Fibroblast of peridontal ligament (primary cell): ENCODE measurements at regions not wholly inside any gene's neighbourhood (a gene's known extent, or its start where the extent isn't known, plus 50 kb on each side); places are given as distances from the start of the nearest gene placed in this dataset.

ENCODE experiments used
- DNase-seq: peaks from one replicate; pipeline ENCODE4 v3.0.0-alpha.2; 2010; ENCODE audit errors: extremely low read depth

DNA sequence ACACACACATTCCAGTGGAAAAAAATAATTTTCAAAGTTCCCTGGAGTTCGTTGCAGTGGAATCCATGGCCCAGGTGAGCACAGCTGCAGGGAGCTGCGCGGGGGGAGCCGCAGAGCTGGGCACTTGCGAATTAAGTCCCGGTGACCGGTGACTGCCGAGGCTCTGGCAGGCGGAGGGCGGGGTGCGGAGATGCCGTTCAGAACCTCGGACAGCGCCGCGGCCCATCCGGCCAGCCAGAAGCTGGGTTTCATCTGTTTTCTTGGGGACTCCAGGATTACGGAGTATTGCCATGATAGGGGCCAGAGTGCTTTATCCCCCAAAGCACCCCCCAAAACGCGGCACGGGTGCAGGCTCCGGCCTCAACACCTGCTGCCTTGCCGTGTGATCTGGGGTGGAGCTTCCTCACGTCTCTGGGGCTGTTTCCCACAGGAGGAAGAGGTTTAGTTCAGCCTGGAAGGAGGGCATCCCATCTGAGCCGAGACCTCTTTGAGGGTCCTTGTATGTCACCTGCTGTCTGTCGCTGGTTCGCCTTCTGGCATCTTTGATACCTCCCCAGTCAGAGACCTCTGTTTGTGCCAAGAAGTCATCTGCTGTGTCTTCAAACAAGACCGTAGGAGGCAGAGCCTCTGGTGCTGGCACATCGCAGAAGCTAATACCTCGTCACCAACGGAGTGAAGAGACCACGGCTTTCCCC is 99.4 kb downstream of the YTHDF1 start:
- DNase-seq = peak; percentile 2

DNA sequence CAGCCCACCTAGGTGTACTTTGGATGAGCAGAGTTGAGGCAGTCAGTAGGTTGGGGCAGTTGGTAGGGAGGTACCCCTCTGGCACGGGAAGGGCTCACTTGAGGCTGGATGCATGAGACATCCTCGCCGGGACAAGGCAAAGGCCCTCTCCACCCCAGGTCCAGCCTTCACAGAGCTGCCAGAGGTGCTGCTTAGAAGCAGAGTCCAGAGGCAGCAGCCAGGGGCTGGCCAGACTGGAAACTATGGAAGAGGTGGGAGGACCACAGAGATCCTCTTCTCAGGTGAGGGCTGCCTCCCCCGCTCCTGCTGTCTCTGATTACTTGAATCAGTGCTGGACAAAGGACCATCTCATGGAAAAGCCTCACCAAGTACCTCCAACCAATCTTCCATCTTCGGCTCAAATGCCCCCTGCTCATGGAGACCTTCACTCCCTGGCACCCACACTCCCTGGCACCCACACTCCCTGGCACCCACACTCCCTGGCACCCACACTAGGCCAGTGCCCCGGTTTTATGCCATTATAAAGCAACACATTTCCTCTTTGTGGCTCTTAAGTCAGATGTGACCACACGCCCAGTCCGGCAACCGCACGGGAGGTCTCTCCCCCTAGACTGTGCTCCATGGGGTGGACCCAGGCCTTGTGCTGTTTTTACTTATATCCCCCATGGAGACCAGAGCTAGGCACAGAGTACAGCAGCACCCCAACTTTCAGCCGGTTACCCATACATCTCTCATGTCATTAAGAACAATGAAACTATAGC is 100.1 kb downstream of the YTHDF1 start:
- DNase-seq = no peak

DNA sequence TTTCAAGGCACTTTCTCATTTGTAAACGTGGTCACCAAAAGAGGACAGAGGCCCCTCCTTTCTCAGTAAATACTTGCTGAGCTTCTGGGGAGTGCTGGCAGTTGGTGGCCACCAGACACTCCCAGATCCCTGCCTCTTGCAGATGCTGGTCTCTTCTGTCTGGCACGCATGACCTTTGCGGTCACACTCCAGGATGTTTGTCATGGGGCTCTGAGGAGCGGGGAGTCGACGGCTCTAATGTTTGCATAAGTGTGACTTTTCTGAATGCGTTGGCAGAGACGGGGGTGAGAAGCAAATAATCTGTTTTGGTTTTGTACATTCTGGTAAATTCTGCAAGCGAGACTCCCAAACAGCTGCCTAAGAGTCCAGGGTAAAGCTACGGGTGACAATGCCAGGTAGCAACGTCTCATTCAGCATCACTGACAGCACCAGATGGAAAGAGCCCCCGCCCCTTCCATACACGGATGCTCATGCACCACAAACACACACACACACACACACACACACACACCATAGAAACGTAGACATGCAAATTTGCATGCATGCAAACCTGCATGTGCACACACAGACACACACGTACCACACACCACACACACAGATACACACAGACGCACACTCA is 101.1 kb downstream of the YTHDF1 start:
- DNase-seq = no peak

DNA sequence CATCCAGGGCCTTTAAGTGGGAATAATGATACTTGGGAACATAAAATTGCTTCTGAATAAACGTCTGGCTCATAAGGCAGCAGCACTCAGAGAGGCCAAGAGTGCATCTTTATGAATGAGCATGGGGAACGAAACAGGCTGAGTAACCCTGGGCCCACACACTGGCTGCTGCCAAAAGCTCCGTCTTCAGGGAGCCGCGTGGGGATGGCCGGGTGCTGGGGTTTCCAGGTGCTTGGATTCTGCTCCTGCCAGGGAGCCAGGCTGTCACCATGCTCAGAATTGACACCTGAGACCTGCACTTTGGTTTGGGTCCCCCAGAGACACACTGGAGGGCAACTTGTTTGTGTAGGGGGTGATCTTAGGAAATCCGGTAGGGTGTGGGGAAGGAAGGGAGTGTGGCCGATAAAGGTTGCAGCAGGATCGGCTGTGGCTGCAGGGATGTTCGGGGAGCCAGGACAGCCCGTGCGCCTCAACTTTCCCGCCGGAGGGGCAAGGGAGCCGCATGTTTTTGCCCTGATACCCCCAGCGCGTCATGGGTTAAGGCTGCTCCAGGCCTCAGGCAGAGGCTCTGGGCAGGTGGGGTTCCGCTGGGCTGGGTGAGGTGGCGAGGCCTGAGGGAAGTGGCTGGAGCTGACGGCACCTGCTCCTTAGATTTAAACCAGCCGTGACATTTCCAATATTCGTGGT is 101.8 kb downstream of the YTHDF1 start:
- no peak for DNase-seq

DNA sequence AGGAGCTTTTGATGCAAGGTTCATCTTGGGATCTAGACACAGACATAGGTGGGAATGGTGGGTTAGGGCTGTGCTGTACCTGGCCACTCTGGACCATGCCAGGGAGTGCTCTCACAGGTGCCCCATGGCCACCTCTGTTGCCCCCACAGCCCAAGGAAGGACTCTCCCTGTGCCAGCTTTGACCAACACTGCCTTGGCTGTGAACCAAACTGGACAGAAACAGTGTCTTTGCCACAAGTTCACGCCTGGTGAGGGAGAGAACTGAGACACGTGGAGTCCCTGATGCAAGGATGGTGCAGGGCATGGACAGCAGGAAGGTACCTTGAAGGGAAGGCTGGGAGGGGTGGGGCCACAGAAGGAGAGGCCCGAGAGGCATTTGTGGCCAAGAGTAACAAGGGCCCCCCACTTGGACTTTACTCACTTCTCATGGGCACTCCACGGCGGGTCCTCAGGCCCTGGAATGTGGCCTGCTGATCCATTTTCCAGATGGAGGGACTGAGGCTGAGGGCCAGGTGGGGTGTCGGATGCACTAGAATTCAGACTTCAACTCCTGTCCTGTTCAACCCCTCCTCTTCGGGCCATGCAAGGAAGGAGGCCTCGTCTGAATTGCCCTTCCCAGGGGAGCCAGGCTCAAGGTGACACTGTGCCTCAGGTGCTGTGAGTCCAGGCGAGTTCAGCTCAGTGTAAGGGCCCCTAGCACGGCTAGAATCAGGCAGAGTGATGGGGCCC is 103.3 kb downstream of the YTHDF1 start:
- DNase-seq = no peak

DNA sequence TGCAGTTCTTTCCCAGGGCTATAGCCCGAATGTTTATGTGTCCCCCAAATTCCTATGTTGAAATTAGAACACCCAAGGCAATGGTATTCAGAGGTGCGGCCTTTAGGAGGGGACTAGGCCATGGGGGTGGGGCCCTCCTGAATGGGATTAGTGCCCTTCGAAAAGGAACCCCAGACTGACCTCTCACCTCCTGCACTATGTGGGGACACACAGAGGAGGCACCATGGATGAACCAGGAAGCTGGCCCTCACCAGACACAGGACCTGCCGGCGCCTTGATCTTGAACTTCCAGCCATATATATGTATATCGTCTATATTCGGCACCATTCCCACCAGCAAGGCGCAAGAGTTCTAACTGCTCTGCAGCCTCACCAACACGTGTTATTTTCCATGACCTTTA is 101.5 kb upstream of the BHLHE23 start:
- no peak for DNase-seq

DNA sequence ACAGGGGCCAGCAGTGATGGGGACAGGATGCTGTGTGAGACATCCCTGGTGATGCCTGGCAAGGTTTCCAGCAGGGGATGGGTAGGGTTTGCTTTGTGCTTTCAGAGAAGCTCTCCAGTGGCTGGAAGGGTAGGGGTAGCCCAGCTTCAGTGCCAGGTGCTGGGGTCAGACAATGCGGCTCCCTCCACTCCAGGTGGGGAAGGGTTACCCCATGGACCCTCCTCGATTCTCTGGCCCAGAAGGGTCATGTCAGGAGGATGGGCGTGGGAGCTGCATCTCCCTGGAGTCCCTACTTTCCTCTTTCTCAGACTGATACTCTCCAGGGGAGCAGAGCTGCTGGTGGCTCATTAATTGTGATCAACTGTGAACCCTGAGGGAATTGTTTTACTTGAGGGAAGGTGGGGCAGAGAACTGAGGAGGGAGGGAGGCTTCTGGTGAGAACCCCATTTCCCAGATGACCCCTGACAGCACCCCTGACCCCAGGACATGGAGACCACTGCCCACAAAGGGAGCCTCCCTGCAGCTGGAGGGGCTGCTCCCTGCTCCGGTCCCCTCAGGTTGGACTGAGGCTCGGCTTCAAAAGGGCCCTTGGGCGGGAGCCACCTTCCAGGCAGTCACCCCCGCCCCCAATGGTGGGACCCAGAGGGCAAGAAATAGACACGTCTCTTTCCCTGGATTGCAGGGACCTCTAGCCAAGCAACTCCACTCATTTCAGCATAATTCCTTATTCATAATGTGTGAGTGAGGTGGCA is 100.9 kb upstream of the BHLHE23 start:
- DNase-seq = no peak

DNA sequence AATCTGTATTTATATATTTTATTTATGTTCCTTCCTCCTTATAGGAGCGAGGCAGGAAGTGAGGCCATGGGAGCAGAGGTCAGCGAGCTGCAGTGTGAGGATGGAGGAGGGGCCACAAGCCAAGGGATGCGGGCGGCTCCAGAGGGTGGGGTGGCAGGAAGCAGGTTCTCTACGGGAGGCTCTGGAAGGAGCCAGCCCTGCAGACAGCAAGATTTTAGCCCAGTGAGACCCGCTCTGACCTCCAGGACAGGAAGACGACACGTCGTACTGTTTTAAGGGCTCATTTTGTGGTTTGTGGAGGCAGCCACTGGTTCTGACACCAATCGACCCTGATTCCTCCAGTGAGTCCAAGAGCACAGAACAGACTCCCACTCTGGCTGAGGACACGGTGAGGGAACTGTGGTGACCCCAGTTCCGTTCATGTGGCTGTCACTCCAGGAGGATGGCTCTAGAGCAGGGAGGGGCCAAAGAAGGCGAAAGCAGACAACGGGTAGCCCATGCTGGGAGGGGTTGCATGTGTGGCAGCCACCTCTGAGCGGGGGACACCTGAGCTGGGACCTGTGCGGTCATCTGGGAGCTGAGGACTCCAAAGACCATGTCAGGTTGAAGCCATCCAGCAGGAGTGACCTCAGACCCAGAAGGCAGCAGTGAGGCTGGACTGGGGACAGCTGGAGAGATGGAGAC is 100.1 kb upstream of the BHLHE23 start:
- DNase-seq = no peak

DNA sequence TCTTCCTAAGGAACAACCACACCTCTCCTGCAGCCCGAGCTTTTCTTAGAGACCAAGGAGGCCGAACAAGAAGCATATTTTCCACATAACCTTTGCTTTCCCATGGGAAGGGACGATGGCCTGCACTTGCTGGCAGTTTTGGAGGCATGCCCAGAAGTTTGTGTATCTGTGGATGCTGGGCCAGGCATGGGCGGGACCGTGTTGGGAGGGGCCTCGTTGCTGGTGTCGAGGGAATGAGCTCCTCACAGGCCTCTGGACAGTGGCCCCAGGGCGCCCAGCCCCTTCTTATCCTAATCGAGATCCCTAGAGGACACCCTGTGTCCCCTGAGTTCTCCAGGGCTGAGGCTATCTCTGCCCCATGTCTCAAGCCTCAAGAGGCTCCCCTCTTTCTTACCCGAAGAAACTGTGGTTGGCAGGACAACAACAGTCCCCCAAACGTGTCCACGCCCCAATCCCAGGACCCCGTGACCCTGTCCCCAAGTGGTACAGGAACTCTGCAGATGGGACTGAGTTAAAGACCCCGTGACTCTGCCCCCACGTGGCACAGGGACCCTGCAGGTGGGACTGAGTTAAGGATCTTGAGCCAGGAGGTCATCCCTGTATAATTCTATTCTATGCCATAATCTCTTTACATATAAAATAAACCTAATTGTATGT is 99.5 kb upstream of the BHLHE23 start:
- peak; percentile 6 for DNase-seq

DNA sequence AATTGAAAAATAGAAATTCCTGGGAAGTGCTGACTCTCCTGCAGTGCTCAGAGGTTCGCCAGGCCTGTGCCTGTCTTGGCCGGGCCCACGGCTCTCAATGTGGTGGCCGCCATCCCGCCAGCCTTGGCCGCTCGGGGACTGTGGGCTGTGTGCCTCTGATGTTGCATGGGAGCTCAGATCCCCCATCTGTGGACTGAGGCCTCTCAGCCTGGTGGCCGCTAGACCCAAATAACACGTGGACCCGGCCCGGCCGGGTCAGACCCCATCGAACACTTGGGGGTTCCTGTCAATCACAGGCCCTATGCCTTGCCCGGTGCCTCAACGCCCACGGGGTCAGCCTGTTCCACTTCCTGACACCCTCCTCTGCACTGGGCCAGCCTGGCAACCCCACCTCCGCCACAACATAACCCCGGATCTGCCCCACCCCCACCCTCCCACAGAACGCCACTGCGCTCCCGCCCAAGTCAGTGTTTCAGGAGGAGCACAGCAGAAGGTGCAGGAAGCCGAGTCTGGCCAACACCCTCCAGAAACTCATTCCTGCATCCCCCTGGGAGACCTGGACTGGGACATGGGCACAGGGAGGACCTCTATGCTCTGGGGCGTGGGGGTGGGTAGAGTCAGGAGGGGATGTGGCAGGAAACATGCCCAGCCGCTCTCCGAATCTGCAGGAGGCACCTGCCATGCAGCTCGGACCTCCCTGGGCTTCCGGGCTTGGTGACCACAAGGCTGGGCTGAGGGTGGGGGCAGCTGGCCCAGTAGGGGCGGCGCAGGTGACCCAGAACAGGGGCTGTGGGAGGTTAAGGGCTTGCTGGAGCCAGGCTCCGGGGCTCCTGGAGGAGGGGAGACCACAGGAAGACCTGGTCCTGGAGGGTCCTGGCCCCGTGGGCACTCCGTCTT is 98.7 kb upstream of the BHLHE23 start:
- no peak for DNase-seq

DNA sequence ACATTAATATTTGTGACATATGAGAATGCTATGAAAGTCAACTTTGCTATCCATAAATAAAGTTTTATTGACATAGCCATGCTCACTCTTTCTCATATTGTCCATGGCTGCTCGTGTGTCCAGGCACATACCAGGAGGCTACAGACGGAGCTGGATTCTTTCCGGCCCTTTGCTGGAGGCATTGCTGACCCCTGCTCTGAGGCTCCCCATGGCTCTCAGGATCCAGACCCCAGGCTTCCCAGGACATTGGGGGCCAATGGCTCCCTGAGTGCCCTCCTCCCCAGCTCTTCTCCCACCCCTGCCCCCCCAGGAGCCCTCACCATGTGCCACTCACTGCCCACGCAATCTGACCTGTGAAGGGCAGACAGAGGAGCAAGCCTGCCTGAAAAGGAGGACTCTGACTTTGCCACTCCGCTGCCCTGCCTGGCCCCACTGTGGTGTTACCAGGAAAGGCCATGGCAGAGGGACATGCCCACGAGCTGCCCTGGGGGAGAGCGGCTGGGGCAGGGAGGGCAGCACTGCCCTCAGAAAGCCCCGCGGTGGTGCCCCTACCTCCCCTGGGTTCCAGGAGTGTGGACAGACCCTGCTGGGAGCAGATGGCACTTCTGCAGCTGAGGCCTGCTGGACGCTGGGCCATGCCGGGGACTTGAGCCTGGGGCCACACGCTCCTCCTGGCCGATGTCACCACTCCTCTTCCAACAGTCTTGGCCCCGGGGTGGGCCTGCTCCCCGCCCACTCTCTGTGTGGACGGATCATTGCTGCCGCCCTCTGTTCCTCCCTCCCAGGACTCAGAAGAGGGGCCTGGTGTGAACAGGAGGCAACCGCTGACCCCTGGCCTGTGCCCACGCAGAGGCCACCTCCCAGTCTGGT is 97.8 kb upstream of the BHLHE23 start:
- DNase-seq = no peak

DNA sequence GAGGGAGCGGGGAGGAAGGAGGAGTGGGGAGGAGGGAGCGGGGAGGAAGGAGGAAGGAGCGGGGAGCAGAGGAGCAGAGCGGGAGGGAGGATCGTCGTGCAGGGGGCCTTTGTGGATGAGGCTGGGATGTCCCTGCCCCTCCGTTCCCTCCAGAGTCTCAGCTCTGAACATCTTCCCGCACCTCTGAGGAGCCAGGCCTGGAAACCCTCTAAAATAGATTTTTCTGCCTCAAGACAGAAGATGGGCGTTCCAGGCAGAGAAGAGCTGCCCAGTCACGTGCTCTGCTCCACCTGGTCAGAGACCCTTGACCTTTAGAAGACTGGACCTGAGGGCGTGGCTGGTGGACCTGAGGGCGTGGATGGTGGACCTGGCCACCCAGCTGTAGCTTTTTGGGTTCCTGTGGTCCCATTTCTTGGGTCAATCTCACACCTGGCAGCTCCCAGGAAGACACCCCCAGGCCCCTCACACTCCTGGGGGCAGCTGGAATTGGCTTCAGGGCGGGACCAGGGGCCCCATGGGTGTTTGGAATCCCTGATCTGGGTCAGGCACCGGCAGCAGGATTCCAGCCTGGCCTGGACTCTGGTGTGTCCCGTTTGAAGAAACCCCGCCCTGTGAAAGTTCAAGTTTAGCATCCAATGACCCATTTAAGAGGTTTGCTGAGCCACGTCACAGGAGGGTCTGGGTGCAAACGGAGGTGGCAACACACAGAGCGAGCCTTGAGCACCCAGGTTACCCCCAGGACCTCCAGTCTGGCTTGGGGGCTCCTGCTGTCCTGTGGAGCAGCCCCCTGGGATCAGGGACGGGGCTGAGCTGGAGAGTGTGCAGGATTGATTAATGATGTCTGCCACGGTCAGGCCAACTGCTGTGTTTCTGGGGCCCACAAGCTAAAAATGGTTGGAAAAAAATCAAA is 96.9 kb upstream of the BHLHE23 start:
- peak; percentile 2 for DNase-seq

DNA sequence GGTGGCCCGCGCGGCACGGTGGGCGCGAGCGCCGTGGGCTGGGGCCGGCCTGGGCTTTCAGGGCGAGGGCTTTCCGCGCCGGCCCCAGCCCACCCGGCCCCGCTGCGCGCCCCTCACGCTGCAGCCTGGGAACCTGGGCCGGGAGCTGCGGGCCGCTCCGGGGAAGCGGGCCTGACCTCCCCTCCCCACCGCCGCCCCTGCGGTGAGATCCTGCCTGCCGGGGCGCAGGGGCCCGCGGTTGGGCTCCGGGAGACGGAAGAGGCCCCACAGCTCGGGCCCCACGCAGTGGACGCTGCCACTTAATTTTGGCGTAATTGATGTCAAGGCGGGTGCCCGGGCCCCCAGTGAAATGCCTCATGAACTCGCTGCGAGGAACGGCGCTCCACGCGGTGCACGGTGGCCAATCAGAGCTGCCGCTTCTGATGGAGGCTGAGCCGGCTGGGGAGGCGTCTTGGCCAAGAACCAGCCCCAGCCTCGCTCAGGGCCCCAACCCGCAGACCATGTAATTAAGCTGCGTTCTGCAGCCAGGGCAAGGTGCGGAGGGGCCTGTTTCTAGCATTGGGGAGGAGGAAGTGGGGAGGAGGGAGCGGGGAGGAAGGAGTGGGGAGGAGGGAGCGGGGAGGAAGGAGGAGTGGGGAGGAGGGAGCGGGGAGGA is 96.1 kb upstream of the BHLHE23 start:
- peak; percentile 22 for DNase-seq

DNA sequence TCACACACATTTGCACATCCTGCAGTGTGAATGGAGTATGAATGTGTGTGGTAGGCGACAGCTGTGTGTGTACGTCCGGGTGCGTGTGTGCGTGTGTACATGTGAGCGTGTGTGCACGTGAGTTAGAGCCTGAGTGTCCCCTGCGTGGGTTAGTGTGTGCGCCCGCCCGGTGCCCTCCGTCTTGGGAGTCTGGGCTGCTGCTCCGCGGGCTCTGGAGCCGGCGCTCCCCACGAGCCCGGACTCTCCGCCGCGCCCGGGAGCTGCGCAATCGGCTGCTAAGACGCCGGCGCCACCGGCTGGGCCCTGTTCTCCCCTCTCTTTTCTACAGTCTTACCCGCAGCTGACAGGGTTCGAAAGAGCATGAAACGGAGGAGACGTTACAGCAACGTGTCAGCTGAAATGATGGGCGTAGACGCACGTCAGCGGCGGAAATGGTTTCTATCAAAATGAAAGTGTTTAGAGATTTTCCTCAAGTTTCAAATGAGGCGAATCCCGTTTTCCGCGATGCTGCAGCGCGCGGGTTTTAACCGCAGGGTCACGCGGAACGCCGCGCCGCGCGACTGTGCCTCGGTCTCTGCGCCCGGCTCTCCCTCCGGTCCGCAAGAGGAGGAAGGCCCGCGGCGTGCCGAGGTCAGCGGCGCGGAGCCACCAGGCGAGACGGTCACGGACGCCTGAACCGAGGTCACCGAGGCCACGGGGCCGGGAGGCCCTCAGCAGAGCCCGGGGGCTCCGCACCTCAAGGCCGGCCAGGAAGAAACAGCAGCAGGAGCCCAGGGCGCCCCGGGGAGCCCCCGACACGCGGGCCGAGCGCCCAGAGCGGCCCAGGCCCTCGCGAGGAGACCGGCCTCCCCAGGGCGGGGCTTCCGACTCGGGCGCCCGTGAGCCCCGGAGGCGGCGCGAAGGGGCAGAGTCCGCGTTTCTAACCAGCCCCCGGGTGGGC is 95.3 kb upstream of the BHLHE23 start:
- DNase-seq = peak; percentile 50
